ENCODE measurements at regions not wholly inside any gene's neighbourhood (a gene's known extent, or its start where the extent isn't known, plus 50 kb on each side); places are given as distances from the start of the nearest gene placed in this dataset.

GRCh38 chr2:176650104-176650837, 381.0 kb downstream of the MTX2 start:
- no peak for DNase-seq

GRCh38 chr2:176650838-176651555, 381.8 kb downstream of the MTX2 start:
- DNase-seq: no peak

DNA sequence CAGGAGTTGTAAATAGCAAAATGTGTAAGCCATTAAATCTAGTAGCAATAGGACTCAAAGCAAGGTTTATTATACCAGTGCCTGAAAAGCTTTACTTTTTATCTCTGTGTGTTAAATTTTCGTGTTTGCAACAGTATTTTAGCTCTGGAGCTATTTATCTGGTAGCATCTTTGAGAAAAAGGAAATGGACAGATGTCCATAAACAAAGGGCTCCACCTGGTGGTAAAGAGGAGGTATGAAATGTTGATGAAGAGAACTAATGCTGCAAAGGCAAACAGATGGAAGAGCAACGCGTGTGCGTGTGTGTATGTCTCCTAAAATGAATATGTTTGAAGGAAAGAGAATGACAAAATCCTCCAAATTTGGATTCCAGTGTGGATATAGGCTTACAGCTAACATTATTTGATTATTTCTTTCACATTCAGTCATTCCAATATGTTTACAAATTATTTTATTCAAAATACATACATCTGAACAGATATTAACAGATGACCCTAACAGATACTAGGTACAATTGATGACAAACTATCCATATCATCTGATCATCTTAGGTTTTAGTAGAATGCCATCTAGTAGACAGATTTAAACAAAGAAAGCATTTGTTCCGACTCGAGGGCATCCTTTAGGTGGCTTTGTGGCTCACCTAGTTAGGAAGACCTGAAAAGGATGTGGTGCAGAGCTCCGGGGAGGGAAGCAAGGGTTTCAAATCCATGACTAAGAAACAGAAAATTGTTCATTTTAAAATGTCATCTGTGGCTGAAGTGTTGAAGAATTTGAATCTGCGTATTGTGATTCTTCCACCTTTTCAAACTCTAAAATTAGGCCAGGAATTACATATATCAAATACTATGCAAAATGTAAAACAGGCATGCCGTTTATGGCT, 383.3 kb downstream of the MTX2 start:
- DNase-seq: no peak

GRCh38 chr2:176653479-176654443, 384.5 kb downstream of the MTX2 start:
- peak; percentile 3 for DNase-seq

DNA sequence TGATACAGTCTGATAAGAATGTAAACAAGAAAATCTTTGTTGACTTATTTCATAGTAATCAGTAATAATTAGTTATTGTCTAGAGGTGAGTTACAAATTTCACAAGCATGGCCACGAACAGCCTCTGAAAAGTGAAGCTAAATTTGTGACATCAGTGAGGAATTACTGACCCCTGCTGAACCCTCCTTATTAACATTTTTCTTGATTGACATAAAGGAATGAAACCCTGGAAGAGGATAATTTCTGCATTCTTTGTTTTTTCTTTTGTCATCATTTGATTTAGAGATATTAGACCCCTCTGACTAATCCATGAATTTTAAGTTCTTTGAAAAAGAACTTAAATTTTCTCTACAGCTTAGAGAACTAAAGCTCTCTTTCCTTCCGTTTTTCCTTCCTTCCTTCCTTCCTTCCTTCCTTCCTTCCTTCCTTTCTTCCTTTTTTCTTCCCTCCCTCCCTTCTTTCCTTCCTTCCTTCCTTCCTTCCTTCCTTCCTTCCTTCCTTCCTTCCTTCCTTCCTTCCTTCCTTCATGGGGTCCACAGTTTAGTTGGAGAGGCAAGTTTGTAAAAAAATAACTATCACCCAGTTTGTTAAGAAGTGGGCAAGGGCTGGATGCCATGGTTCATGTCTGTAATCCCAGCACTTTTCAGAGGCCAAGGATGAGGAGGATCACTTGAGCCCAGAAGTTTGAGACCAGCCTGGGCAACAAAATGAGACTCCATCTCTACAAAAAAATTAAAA, 387.0 kb downstream of the MTX2 start:
- DNase-seq: no peak

DNA sequence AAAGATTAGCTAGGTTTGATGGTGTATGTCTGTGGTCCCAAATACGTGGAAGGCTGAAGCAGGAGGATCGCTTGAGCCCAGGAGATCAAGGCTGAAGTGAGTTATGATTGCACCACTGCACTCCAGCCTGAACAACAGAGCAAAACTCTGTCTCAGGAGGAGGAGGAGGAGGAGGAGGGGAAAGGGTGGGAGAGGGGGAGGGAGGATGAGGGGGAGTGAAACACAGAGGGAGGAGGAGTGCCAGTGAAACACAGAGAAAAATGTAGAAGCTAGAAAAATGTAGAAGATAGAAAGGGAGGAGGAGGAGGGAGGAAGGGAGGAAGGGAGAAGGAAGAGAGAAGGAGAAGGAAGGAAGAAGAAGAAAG, 387.5 kb downstream of the MTX2 start:
- no peak for DNase-seq

- no peak for DNase-seq
These were observed 388.2 kb downstream of the MTX2 start for GRCh38 chr2:176657393-176657792.

GRCh38 chr2:176658708-176659107, 389.5 kb downstream of the MTX2 start:
- no peak for DNase-seq

DNA sequence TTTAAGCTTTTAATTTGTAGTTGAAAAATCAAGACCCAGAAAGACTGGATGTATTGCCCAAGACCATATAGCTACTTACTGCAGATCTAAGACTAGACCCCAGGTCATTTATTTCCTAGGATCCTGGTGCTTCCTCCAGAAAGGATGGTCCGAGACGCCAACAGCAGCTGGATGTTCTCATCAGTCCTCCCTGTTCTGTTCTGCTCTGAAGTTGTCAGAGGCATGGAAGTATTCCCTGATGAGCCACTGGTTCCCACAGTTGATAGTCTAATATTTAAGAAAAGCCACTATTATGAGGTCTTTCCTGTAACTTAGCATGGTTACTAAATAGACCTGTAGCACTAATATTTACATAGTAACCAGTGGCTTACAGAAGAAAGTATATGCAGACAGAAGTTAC, 393.5 kb downstream of the MTX2 start:
- DNase-seq: no peak

GRCh38 chr2:176664478-176664877, 395.2 kb downstream of the MTX2 start:
- DNase-seq: no peak

GRCh38 chr2:176665086-176665485, 395.8 kb downstream of the MTX2 start:
- no peak for DNase-seq

DNA sequence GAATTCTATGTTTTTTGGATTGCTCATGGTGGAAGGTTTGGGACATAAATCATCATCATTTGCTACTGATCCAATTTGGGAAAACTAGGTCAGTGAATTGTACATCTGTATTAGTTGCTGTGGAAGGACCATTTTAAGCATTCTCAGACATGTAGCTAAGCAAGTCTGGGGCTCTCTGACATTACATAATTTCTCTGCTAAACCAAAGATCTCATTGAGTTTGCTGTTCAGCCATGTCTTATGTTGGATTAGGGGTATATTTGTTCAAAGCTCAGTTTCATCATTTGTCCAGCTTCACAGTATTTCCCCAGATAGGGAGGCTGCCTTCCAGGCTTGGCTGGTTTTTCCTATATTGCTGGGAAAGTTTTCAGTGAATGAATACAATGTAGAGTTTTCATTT, 399.7 kb downstream of the MTX2 start:
- DNase-seq: no peak

GRCh38 chr2:176669398-176670174, 400.3 kb downstream of the MTX2 start:
- DNase-seq: no peak

- no peak for DNase-seq
These were observed 406.2 kb downstream of the MTX2 start for GRCh38 chr2:176675271-176675949.

DNA sequence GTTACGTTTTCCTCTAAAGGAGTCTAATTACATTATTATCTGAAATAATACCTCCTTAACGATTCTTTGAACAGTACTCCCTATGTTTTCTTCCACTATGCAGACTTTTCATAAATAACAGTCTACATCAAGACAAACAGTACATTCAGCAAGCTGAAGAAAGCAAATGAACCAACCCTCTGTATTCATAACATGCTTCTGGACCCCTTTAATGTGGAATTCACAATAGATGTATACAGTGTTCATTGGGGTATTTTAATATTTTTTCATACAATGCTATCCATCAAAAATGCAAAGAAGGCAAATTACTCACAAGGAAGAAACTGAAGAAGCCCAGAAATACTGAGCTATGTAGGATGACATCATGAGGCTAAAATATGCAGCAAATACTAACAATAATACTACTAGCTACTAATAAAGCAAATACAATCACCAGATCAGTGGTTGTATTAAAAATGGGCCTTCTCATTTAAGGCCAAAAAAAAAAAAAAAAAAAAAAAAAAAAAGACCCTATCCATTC, 408.6 kb downstream of the MTX2 start:
- no peak for DNase-seq

GRCh38 chr2:176678571-176678970, 409.3 kb downstream of the MTX2 start:
- DNase-seq: no peak

- no peak for DNase-seq
These were observed 409.9 kb downstream of the MTX2 start for GRCh38 chr2:176679061-176679669.

GRCh38 chr2:176680916-176681516, 411.8 kb downstream of the MTX2 start:
- no peak for DNase-seq

Measured in occipital lobe (tissue), 1 donor.